ENCODE measurements at regions not wholly inside any gene's neighbourhood (a gene's known extent, or its start where the extent isn't known, plus 50 kb on each side); places are given as distances from the start of the nearest gene placed in this dataset.

DNA sequence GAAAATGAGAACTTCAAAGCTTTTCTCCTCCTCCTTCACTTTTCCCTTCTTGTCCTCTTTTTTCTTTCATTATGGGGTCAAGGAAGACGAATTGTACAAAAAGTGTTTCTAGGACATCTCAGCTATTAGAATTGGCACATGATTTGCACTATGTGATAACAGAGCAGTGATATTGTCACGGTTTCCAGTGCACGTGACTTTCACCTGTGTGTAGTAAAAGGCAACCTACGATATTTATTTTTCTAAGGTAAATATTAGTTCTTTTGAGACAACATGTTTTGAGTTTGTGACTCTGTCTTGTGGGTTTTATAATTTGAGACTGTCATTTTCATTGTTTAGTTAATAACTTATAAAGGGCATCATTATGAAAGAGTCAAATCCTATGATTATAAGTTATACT, 213.1 kb downstream of the PSAT1 start:
- TF ChIP-seq, protein P1, sequence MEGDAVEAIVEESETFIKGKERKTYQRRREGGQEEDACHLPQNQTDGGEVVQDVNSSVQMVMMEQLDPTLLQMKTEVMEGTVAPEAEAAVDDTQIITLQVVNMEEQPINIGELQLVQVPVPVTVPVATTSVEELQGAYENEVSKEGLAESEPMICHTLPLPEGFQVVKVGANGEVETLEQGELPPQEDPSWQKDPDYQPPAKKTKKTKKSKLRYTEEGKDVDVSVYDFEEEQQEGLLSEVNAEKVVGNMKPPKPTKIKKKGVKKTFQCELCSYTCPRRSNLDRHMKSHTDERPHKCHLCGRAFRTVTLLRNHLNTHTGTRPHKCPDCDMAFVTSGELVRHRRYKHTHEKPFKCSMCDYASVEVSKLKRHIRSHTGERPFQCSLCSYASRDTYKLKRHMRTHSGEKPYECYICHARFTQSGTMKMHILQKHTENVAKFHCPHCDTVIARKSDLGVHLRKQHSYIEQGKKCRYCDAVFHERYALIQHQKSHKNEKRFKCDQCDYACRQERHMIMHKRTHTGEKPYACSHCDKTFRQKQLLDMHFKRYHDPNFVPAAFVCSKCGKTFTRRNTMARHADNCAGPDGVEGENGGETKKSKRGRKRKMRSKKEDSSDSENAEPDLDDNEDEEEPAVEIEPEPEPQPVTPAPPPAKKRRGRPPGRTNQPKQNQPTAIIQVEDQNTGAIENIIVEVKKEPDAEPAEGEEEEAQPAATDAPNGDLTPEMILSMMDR (IDR thresholded peaks at IDR 0.05; ENCODE audit: insufficient read depth, low read depth, low read length) = no peak

DNA sequence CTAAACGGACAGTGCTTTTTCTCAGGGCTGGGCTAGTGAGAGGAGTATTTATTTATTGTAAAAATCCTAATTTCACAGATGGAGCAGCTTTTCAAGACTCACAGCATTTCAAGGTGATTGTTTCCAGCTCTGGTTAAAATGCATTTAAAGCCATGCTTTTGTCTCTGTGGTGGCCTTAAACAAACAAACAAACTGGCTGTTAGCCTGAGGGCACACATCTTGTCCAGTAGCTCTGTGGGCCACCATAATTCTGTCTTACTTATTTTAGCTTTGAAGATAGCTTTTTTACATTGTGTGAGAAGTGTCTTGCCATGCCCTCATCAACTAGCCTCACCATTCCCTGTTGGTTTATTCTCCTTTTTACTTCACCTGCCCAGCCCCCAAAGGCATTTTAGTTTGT, 218.2 kb downstream of the PSAT1 start:
- H3K4me3 ChIP-seq (ENCODE audit: low read depth, low read length) = no peak overlapping the region
- TF ChIP-seq, protein P1 (IDR thresholded peaks at IDR 0.05; ENCODE audit: insufficient read depth, low read depth, low read length) = no peak
- DNase-seq (ENCODE audit: low read depth) = no peak

More for the DNA sequence above, 213.1 kb downstream of the PSAT1 start:
- DNase-seq (ENCODE audit: low read depth) = no peak
- no peak overlapping the region for H3K4me3 ChIP-seq (ENCODE audit: low read depth, low read length)

DNA sequence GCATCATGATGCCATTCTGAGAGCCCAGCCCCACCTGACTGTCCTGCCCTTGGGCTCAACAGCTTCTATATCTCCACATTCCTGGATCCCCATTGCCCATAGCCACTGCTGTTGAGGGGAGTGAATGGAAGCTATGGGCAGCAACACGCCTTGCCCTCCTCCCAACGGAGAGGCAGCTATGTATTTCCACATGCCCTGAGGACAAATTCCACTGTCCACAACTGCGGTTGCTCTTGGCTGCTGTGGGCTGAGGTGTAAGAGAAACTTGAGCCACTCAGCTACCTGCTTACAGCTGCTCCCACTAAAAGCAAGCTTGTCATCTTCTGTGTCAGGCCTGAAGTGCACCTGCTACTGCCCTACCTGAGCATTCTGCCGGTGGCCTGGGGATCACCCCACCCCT, 222.9 kb downstream of the PSAT1 start:
- TF ChIP-seq, protein P1 (IDR thresholded peaks at IDR 0.05; ENCODE audit: insufficient read depth, low read depth, low read length) = no peak
- H3K4me3 ChIP-seq (ENCODE audit: low read depth, low read length) = no peak overlapping the region
- DNase-seq (ENCODE audit: low read depth) = no peak

DNA sequence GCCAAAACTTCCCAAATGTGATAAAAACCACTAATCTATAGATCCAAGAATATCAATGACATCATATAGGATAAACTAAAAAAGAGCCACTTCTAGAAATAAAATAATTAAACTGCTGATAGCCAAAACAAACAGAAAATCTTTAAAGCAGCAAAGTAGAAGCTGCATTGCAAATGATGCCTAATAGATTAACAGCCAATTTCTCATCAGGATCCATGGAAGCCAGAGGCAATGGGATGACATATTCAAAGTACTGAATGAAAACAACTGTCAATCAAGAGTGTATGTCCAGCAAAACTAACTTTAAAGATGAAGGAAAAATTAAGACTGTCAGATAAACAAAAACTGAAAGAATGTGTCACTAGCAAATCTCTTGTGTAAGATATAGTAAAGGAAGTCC, 224.8 kb downstream of the PSAT1 start:
- TF ChIP-seq, protein P1 (IDR thresholded peaks at IDR 0.05; ENCODE audit: insufficient read depth, low read depth, low read length) = no peak
- H3K4me3 ChIP-seq (ENCODE audit: low read depth, low read length) = no peak overlapping the region
- no peak for DNase-seq (ENCODE audit: low read depth)

DNA sequence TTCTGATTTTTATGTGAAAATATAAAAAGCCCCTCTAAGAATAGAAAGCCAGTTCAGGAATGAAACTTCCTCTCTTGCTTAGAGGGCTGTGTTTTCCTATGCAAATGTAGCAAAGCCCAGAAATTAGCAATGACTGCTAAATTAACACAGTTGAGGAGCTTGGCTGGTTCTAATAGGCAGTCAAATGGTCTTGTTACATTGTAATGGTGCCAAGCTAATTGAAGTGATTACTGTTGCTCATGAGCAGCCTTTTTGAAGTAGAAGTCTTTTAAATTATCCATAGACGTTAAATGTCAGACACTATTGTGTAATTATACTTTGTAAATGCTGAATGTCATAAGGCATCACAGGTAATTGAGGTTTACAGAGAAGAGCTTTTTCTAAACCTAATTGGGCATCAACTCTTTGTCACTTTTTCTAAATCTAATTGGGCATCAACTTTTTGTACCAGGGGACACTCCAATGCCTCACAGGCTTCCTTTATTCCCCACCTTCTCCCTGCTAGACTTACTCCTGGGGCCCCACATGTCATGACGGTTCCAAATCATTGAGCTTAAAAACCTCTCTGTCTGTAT, 229.1 kb downstream of the PSAT1 start:
- TF ChIP-seq, protein P1 (IDR thresholded peaks at IDR 0.05; ENCODE audit: insufficient read depth, low read depth, low read length) = no peak
- no peak for DNase-seq (ENCODE audit: low read depth)
- H3K4me3 ChIP-seq (ENCODE audit: low read depth, low read length) = no peak overlapping the region

DNA sequence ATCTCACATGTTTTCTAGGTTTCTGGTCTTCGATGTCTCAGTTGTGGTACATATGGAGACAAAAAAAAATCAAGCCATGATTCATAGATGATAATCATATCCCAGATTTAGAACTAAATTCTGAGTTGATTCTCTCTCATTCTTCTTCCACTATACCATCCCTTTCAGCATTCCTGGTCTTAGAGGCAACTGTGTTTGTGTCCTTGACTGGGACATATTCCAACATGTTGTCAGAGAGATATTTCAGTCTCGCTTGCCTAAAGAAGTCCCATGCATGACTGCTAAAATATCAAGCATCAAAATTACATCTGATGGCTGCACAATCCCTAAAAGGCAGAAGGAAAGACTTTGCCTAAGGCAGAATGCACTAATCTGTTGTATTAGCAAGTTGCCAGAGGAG, 236.6 kb downstream of the PSAT1 start:
- H3K4me3 ChIP-seq (ENCODE audit: low read depth, low read length) = no peak overlapping the region
- TF ChIP-seq, protein P1 (IDR thresholded peaks at IDR 0.05; ENCODE audit: insufficient read depth, low read depth, low read length) = no peak
- DNase-seq (ENCODE audit: low read depth) = no peak

DNA sequence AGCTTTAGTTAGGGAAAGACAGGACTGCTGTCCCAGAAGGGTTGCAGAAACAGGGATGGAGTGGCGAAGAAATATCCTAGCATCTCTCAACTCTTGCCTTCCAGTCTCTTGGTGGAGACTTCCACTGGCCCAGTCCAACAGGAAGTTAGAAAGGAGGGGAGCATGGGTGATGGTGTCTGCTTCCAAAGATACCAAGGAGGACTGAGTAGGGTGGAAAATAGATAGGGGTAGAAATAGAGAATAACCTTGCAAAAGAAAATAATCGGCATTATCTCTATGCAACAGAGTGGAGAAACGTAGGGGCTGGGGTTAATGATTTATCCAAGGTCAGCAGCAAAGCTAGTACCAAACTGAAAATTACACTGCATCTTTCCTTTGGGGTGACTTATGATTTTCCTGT, 242.3 kb downstream of the PSAT1 start:
- no peak overlapping the region for H3K4me3 ChIP-seq (ENCODE audit: low read depth, low read length)
- TF ChIP-seq, protein P1 (IDR thresholded peaks at IDR 0.05; ENCODE audit: insufficient read depth, low read depth, low read length) = no peak
- DNase-seq (ENCODE audit: low read depth) = no peak

All from fibroblast of villous mesenchyme (primary cell).